ENCODE measurements at regions not wholly inside any gene's neighbourhood (a gene's known extent, or its start where the extent isn't known, plus 50 kb on each side); places are given as distances from the start of the nearest gene placed in this dataset.

DNA sequence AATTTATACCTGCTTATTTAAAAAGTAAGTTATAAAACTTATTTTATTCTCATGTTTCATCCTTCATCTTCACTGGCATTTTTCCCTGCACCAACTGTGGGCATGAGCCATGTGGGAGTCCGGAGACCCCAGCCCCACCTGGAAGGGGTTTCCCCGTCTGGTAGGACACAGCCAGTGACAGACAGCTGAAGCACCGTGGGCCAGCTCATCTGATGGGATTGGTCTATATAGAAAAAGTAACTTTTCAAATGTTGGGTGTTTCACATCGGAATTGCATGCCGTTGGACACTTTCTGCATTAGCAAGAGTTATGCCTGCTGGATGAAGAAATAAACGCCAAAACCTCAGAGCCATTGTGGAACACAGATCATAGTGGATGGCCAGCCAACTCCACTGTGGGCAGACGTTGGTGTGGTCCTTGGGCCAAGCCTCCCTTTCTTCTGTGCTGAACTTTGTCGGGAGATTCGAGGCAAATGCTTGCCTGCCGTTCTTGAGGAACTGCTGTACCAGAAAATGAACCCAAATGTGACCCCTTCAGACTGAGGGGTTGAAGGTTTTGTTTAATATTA is 1329.3 kb downstream of the TBC1D22A start:
- no peak for ATAC-seq
- TF ChIP-seq ISL1 (CRISPR knock-in tag; IDR thresholded peaks at IDR 0.05): no peak
- TF ChIP-seq ZNF565 (CRISPR knock-in tag; conservative IDR thresholded peaks at IDR 0.05; ENCODE audit: low read depth): no peak
- no peak for TF ChIP-seq OSR1 (CRISPR knock-in tag; IDR thresholded peaks at IDR 0.05)
- no peak for TF ChIP-seq SNAI2 (CRISPR knock-in tag; IDR thresholded peaks at IDR 0.05)
- no peak for TF ChIP-seq ZFP3 (CRISPR knock-in tag; IDR thresholded peaks at IDR 0.05)
- no peak for TF ChIP-seq ZNF8 (CRISPR knock-in tag; IDR thresholded peaks at IDR 0.05)
- TF ChIP-seq ZFP30 (CRISPR knock-in tag; IDR thresholded peaks at IDR 0.05): no peak
- no peak for TF ChIP-seq GLIS3 (CRISPR knock-in tag; IDR thresholded peaks at IDR 0.05)
- no peak for TF ChIP-seq TSHZ2 (CRISPR knock-in tag; IDR thresholded peaks at IDR 0.05)
- TF ChIP-seq ARNTL (CRISPR knock-in tag; IDR thresholded peaks at IDR 0.05; ENCODE audit: borderline replicate concordance, low read depth): no peak
- no peak for TF ChIP-seq ESRRG (CRISPR knock-in tag; IDR thresholded peaks at IDR 0.05)
- no peak for TF ChIP-seq CREB5 (CRISPR knock-in tag; IDR thresholded peaks at IDR 0.05; ENCODE audit: low read depth)
- no peak for TF ChIP-seq PPARA (CRISPR knock-in tag; IDR thresholded peaks at IDR 0.05; ENCODE audit: borderline replicate concordance)
- TF ChIP-seq BACH2 (CRISPR knock-in tag; IDR thresholded peaks at IDR 0.05; ENCODE audit: borderline replicate concordance): no peak
- no peak for TF ChIP-seq TOX (CRISPR knock-in tag; IDR thresholded peaks at IDR 0.05; ENCODE audit: borderline replicate concordance)
- TF ChIP-seq CSRNP3 (CRISPR knock-in tag; IDR thresholded peaks at IDR 0.05): no peak
- TF ChIP-seq ZC3H10 (CRISPR knock-in tag; IDR thresholded peaks at IDR 0.05): no peak
- no peak for TF ChIP-seq CSDC2 (CRISPR knock-in tag; IDR thresholded peaks at IDR 0.05)
- TF ChIP-seq PATZ1 (CRISPR knock-in tag; IDR thresholded peaks at IDR 0.05; ENCODE audit: borderline replicate concordance): no peak

- no peak for ATAC-seq
- TF ChIP-seq ZC3H10 (CRISPR knock-in tag; IDR thresholded peaks at IDR 0.05) (no peak), TSHZ2 (CRISPR knock-in tag; IDR thresholded peaks at IDR 0.05) (no peak)
Observed at GRCh38 chr22:48091060-48091650, 1328.7 kb downstream of the TBC1D22A start.

GRCh38 chr22:48090332-48090672 is 1327.9 kb downstream of the TBC1D22A start:
- ATAC-seq: peak; percentile 38; the same call in 1 of the 3 replicates
- TF ChIP-seq ZC3H10 (CRISPR knock-in tag; IDR thresholded peaks at IDR 0.05) (no peak), RARB (CRISPR knock-in tag; IDR thresholded peaks at IDR 0.05) (no peak), TSHZ2 (CRISPR knock-in tag; IDR thresholded peaks at IDR 0.05) (no peak), ZNF8 (CRISPR knock-in tag; IDR thresholded peaks at IDR 0.05) (no peak), CSDC2 (CRISPR knock-in tag; IDR thresholded peaks at IDR 0.05) (no peak), ARNTL (CRISPR knock-in tag; IDR thresholded peaks at IDR 0.05; ENCODE audit: borderline replicate concordance, low read depth) (no peak), TCF4 (CRISPR knock-in tag; IDR thresholded peaks at IDR 0.05; ENCODE audit: borderline replicate concordance) (no peak), ZNF565 (CRISPR knock-in tag; conservative IDR thresholded peaks at IDR 0.05; ENCODE audit: low read depth) (no peak), ZFP30 (CRISPR knock-in tag; IDR thresholded peaks at IDR 0.05) (no peak), ZNF70 (CRISPR knock-in tag; IDR thresholded peaks at IDR 0.05) (no peak)
- TF ChIP-seq, protein P1, sequence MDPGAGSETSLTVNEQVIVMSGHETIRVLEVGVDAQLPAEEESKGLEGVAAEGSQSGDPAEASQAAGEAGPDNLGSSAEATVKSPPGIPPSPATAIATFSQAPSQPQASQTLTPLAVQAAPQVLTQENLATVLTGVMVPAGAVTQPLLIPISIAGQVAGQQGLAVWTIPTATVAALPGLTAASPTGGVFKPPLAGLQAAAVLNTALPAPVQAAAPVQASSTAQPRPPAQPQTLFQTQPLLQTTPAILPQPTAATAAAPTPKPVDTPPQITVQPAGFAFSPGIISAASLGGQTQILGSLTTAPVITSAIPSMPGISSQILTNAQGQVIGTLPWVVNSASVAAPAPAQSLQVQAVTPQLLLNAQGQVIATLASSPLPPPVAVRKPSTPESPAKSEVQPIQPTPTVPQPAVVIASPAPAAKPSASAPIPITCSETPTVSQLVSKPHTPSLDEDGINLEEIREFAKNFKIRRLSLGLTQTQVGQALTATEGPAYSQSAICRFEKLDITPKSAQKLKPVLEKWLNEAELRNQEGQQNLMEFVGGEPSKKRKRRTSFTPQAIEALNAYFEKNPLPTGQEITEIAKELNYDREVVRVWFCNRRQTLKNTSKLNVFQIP (CRISPR knock-in tag; IDR thresholded peaks at IDR 0.05; ENCODE audit: borderline replicate concordance, low read depth): no peak

All from SK-N-SH treated with all-trans-retinoic acid at 6 μM for 48 hours (cell line).